PC-9 (cell line): ENCODE measurements at regions not wholly inside any gene's neighbourhood (a gene's known extent, or its start where the extent isn't known, plus 50 kb on each side); places are given as distances from the start of the nearest gene placed in this dataset.

ENCODE experiments used
- EZH2 ChIP-seq: fragments of 200-600 bp; sonication (generic); IDR thresholded peaks from 2 replicates; pipeline ENCODE4 v1.8.0; 2017; ENCODE audit warnings: antibody characterized with exemption, low read depth
- TF ChIP-seq, protein P1 (sequence below): fragments of 200-600 bp; sonication (generic); conservative IDR thresholded peaks from 2 replicates; pipeline ENCODE4 v1.6.1; 2017; ENCODE audit warnings: mixed run types, antibody characterized with exemption, mild to moderate bottlenecking, moderate library complexity

DNA sequence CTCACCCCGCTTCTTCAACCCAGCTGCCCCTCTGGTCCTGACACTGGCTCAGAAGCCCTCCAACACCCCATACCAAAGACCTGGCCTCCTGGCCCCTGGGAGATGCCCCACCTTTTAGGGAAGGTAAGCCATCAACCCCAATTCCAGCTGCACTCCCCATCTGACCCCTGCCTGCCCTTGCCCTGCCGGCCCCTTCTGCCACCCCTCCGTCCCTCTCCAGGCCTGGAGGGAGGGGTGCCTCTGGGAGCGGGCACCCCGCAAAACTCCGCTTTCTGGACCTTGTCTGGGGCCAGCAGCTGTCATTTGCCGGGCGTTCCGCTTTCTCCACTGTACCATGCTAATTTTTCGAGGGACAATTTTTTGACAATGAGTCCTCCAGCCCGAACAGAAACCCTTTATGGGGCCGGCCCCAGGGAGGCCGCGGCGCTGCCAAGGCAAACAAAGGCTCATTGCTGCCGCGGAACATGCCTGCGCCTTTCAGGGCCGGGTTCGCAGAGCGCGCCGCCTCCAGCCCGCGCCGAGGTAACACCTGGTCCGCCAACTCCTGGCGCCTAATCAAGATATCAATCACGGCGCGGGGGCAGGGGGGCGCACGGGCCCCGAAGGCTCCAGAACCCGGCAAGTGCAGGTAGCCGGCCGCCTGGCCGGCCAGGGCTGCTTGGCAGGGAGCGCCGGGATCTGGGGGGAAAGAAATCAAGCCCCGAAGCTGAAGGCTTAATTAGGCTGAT is 96.0 kb downstream of the INHBB start:
- TF ChIP-seq EZH2 = no peak
- TF ChIP-seq, protein P1, sequence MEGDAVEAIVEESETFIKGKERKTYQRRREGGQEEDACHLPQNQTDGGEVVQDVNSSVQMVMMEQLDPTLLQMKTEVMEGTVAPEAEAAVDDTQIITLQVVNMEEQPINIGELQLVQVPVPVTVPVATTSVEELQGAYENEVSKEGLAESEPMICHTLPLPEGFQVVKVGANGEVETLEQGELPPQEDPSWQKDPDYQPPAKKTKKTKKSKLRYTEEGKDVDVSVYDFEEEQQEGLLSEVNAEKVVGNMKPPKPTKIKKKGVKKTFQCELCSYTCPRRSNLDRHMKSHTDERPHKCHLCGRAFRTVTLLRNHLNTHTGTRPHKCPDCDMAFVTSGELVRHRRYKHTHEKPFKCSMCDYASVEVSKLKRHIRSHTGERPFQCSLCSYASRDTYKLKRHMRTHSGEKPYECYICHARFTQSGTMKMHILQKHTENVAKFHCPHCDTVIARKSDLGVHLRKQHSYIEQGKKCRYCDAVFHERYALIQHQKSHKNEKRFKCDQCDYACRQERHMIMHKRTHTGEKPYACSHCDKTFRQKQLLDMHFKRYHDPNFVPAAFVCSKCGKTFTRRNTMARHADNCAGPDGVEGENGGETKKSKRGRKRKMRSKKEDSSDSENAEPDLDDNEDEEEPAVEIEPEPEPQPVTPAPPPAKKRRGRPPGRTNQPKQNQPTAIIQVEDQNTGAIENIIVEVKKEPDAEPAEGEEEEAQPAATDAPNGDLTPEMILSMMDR = no peak
